GM12875 (cell line): ENCODE measurements at regions not wholly inside any gene's neighbourhood (a gene's known extent, or its start where the extent isn't known, plus 50 kb on each side); places are given as distances from the start of the nearest gene placed in this dataset.

ENCODE experiments used
- H3K4me3 ChIP-seq: one replicate; pipeline ENCODE4 v1.5.1; 2011; ENCODE audit warnings: low read depth, low read length, control low read depth
- TF ChIP-seq, protein P1 (sequence below): IDR thresholded peaks from 2 replicates; pipeline ENCODE4 v1.5.1; 2011; ENCODE audit warnings: low read depth, mild to moderate bottlenecking, control low read depth, inconsistent platforms, low read length, moderate library complexity, borderline replicate concordance; ENCODE audit not compliant: insufficient read depth

DNA sequence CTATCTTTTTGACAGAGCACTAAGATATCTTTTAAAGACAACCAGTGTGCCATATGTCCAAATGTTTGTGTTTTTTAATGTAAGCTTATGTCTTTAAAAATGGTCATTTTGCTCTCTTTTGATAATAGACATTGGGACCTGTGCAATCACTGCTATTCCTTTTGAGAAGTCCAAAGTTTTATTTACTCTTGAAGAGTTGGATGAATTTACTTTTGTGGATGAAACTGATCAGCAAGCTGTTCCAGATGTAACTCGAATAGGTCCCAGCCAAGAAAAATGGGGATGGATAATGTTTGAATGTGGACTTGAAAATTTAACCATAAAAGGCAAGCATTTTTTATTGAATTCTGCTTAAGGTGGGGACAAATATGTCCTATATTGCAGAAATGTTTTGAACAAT lies 97.2 kb downstream of the BLTP1 start:
- TF ChIP-seq, protein P1, sequence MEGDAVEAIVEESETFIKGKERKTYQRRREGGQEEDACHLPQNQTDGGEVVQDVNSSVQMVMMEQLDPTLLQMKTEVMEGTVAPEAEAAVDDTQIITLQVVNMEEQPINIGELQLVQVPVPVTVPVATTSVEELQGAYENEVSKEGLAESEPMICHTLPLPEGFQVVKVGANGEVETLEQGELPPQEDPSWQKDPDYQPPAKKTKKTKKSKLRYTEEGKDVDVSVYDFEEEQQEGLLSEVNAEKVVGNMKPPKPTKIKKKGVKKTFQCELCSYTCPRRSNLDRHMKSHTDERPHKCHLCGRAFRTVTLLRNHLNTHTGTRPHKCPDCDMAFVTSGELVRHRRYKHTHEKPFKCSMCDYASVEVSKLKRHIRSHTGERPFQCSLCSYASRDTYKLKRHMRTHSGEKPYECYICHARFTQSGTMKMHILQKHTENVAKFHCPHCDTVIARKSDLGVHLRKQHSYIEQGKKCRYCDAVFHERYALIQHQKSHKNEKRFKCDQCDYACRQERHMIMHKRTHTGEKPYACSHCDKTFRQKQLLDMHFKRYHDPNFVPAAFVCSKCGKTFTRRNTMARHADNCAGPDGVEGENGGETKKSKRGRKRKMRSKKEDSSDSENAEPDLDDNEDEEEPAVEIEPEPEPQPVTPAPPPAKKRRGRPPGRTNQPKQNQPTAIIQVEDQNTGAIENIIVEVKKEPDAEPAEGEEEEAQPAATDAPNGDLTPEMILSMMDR, result no peak
- no peak overlapping the region for H3K4me3 ChIP-seq

DNA sequence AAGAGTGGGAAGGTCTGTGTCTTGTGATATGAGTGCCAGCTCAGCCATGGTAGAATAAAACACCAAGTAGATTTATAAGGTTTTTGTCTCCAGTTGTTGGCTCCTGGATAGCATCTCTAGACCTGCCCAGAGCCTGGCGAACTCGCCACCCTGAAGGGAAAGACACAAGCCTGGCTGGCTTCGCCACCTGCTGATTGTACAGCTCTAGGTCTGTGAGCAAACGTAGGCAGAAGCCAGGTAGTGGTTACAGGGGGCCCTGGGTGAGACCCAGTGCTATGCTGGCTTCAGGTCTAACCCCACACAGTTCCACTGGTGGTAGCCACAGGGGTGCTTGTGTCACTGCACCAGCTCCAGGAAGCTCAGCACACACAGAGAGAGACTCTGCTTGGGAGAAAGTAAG lies 100.5 kb downstream of the BLTP1 start:
- no peak overlapping the region for H3K4me3 ChIP-seq
- TF ChIP-seq, protein P1, result no peak

DNA sequence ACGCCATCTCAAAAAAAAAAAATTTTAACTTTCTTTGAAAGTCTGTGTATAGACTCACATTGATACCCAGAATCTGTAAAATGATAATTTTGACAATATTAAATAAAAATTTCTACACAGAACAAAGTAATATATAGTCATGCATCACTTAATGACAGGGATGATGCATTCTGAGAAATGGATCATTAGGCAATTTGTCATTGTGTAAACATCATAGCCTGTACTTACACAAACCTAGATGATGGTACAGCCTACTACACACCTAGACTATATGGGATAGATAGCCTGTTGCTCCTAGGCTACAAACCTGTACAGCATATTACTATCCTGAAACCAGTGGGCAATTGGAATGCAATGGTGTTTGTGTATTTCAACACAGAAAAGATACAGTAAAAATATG lies 107.7 kb downstream of the BLTP1 start:
- H3K4me3 ChIP-seq, result no peak overlapping the region
- TF ChIP-seq, protein P1, result no peak

DNA sequence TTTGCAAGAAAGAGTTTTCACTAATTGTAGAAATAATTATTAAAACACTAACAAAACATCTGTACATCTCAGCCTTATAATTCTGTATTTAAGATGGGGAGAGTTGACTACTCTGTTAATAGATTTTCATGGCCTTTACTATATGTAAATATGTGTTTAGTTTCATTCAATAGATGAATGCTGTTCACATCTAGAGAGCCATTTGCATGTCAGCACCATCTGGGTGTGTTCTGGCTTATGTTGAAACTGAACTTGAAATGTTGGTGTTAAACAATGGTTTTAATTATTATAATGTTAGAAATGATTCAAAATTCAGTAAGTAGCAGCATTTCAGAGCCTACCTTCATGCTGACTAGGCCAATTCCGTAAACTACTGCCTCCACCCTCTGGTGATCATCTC lies 102.5 kb upstream of the ADAD1 start:
- TF ChIP-seq, protein P1, result no peak

DNA sequence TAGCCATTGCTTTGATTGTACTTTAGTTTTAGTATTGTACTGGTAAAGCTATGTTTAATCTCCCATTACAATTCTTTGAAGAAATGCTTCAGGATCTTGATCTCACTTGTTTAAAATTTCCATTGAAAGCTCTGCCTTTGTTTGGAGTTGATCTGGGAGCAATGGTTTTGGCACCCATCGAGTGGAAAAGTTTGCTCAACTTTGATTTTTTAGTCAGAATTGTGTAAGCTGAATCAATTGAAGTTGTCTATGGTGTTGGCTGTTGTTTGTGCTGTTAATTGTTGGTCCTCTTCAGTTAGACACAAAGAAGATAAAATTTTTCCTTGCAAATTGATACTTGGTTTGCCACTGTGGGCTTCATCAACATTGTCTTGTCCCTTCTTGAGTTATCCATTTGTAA lies 99.8 kb upstream of the ADAD1 start:
- TF ChIP-seq, protein P1, result no peak
- no peak overlapping the region for H3K4me3 ChIP-seq

More for the DNA sequence above, 102.5 kb upstream of the ADAD1 start:
- no peak overlapping the region for H3K4me3 ChIP-seq

DNA sequence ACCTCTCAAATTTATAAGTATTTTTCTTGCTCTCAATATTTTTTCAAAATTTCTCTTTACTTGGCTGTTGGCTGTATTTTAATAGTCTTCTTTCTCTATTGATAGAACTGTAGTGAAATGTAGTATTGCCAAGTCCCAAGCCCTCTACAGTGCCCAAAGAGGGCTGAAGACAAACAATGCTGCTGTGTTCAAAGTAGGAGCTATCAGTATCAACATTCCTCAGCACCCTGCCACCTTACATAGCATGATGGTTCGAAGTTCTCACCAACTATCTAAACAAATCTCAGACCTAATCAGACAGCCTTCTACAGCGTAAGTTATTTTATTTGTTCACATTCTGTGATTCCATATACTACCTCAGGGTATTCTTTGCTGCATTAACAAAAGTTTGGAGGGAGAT lies 99.1 kb upstream of the ADAD1 start:
- TF ChIP-seq, protein P1, result no peak

DNA sequence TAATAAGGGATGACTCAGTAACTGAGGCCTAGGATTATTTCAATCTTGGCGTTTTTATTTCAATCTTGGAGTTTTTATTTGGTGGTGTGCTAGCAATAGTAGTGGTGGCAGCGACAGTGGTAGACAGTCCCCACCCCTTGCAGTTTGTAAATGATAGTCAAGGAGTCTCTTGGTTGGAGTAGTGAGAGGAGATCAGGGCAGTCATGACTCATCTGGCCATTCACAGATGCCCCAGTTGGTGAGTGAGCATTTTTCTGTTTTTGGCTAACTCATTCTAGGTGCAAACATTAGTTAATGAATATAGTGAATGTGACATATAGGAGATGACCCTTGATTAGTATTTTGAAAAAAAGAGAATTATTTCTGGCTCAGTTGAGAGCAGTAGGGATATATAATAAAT lies 93.5 kb upstream of the ADAD1 start:
- TF ChIP-seq, protein P1, result no peak
- no peak overlapping the region for H3K4me3 ChIP-seq

More for the DNA sequence above, 99.1 kb upstream of the ADAD1 start:
- H3K4me3 ChIP-seq, result no peak overlapping the region
